Right cardiac atrium (tissue), 5 donors: ENCODE measurements at regions not wholly inside any gene's neighbourhood (a gene's known extent, or its start where the extent isn't known, plus 50 kb on each side); places are given as distances from the start of the nearest gene placed in this dataset.
A peak's percentile ranks its signal among the peaks of the same experiment; 100 is the strongest.
"Not testable (repeated sequence)": the region's sequence is repeated elsewhere in the genome, so short reads cannot be mapped to it uniquely, and the experiment has no call there.

Source experiments
- ATAC-seq, 2 donors: fragments of 200-7000 bp; cut with Tn5 transposase; one replicate each; pipeline versions ENCODE4 v1.8.0 to v1.9.1; 2020; ENCODE audit warnings: moderate library complexity in 2 of 2, mild to moderate bottlenecking in 1 of 2
- DNase-seq, 3 donors: peaks; one replicate each; pipeline ENCODE4 v3.0.0-alpha.2; 2020
- H3K27ac ChIP-seq: one replicate; pipeline ENCODE4 v1.5.1; 2013; ENCODE audit warnings: mild to moderate bottlenecking, low read length, control low read depth, moderate library complexity
- H3K27me3 ChIP-seq: one replicate; pipeline ENCODE4 v1.6.1; 2013; ENCODE audit not compliant: control insufficient read depth, insufficient read depth
- H3K4me1 ChIP-seq: one replicate; pipeline ENCODE4 v1.6.1; 2013; ENCODE audit warnings: low read length; ENCODE audit not compliant: control insufficient read depth, insufficient read depth
- H3K4me3 ChIP-seq: one replicate; pipeline ENCODE4 v1.5.1; 2013; ENCODE audit warnings: low read length, control low read depth
- H3K9me3 ChIP-seq: one replicate; pipeline ENCODE4 v1.6.1; 2013; ENCODE audit warnings: low read length; ENCODE audit not compliant: control insufficient read depth
- WGBS: extraction: QIAGEN DNeasy Blood & Tissue Kit; methylation state at CpG from one replicate; pipeline ENCODE4 v1.1.7; 2013; 5-methylcytosine and 5-hydroxymethylcytosine counted together
- intact Hi-C, 4 donors: fragments of 100-400 bp; cut with DNase I; formaldehyde crosslinking; loops; one replicate each; pipeline versions ENCODE4 v1.11.0 to v1.14.0; 2022 to 2023
- donor health status: healthy with polysubstance abuse.
- donor health status: DM: no; HTN: yes; CAD: no.
- donor health status: DM: no; HTN: no; CAD: no.
- donor health status: DM: no; HTN: yes; CAD: no; lungs with severe emphysema.
- donor health status: DM: yes; HTN: yes; CAD: no.

GRCh38 chr4:129254126-129254525, 158.2 kb downstream of the C4orf33 start:
- no peaks in the 10 kb centered on the region for H3K27me3 ChIP-seq
- DNase-seq (no peak), ATAC-seq (no peak)
- no peak overlapping the region for H3K27ac ChIP-seq
- no peaks in the 10 kb centered on the region for H3K9me3 ChIP-seq
- intact Hi-C loops, result no loop called here
- no peak overlapping the region for H3K4me3 ChIP-seq
- no peaks in the 10 kb centered on the region for H3K4me1 ChIP-seq

- intact Hi-C loops, result no loop called here
- no peak overlapping the region for H3K4me3 ChIP-seq
- no peaks in the 10 kb centered on the region for H3K9me3 ChIP-seq
- DNase-seq (no peak), ATAC-seq (no peak)
- no peaks in the 10 kb centered on the region for H3K4me1 ChIP-seq
- no peaks in the 10 kb centered on the region for H3K27me3 ChIP-seq
- no peak overlapping the region for H3K27ac ChIP-seq
These were observed 158.6 kb downstream of the C4orf33 start for GRCh38 chr4:129254526-129254925.

GRCh38 chr4:129261584-129261983, 165.6 kb downstream of the C4orf33 start:
- Histone ChIP-seq H3K27ac (no peak overlapping the region), H3K4me3 (no peak overlapping the region), H3K4me1 (peaks cover 1% of the 10 kb centered on the region), H3K27me3 (no peaks in the 10 kb centered on the region), H3K9me3 (no peaks in the 10 kb centered on the region)
- intact Hi-C loops, result no loop called here
- 86% methylated on average over 2 of the region's 2 CpGs for WGBS
- ATAC-seq (no peak), DNase-seq (no peak)

GRCh38 chr4:129264008-129264657, 168.2 kb downstream of the C4orf33 start:
- Histone ChIP-seq H3K4me1 (peaks cover 1% of the 10 kb centered on the region), H3K9me3 (no peaks in the 10 kb centered on the region), H3K27ac (no peak overlapping the region), H3K27me3 (no peaks in the 10 kb centered on the region), H3K4me3 (no peak overlapping the region)
- 81% methylated on average over 1 of the region's 1 CpG for WGBS
- no peak for ATAC-seq
- DNase-seq, result no peak
- intact Hi-C loops, result no loop called here

- no peaks in the 10 kb centered on the region for H3K4me1 ChIP-seq
- no peaks in the 10 kb centered on the region for H3K9me3 ChIP-seq
- ATAC-seq, result no peak
- 44% methylated on average over 1 of the region's 1 CpG for WGBS
- intact Hi-C loops, result no loop called here
- no peak overlapping the region for H3K27ac ChIP-seq
- no peak for DNase-seq
- no peaks in the 10 kb centered on the region for H3K27me3 ChIP-seq
- H3K4me3 ChIP-seq, result no peak overlapping the region
These were observed 182.9 kb downstream of the C4orf33 start for GRCh38 chr4:129278868-129279267.

GRCh38 chr4:129282293-129282692, 186.3 kb downstream of the C4orf33 start:
- intact Hi-C loops, result no loop called here
- Histone ChIP-seq H3K4me3 (no peak overlapping the region), H3K9me3 (no peaks in the 10 kb centered on the region), H3K27ac (no peak overlapping the region), H3K4me1 (no peaks in the 10 kb centered on the region), H3K27me3 (no peaks in the 10 kb centered on the region)
- ATAC-seq (no peak), DNase-seq (no peak)

- H3K4me1 ChIP-seq, intact Hi-C loops, DNase-seq, H3K27me3 ChIP-seq, H3K4me3 ChIP-seq, H3K9me3 ChIP-seq, H3K27ac ChIP-seq, ATAC-seq: not testable (repeated sequence)
- WGBS, result 70% methylated on average over 4 of the region's 4 CpGs
These were observed 196.2 kb downstream of the C4orf33 start for GRCh38 chr4:129292194-129292593.

- Histone ChIP-seq H3K4me1 (no peaks in the 10 kb centered on the region), H3K27ac (no peak overlapping the region), H3K27me3 (no peaks in the 10 kb centered on the region), H3K4me3 (no peak overlapping the region), H3K9me3 (no peaks in the 10 kb centered on the region)
- ATAC-seq (no peak), DNase-seq (no peak)
- intact Hi-C loops, result no loop called here
- WGBS, result 96% methylated on average over 2 of the region's 2 CpGs
These were observed 218.8 kb downstream of the C4orf33 start for GRCh38 chr4:129314781-129315180.

- H3K4me3 ChIP-seq, result no peak overlapping the region
- H3K27me3 ChIP-seq, result no peaks in the 10 kb centered on the region
- DNase-seq, result no peak
- no peak for ATAC-seq
- H3K4me1 ChIP-seq, result no peaks in the 10 kb centered on the region
- no peak overlapping the region for H3K27ac ChIP-seq
- intact Hi-C loops, result no loop called here
- no peaks in the 10 kb centered on the region for H3K9me3 ChIP-seq
- WGBS, result 38% methylated on average over 4 of the region's 4 CpGs
These were observed 227.0 kb downstream of the C4orf33 start for GRCh38 chr4:129322920-129323319.

GRCh38 chr4:129323658-129324057, 227.7 kb downstream of the C4orf33 start:
- Histone ChIP-seq H3K27ac (no peak overlapping the region), H3K9me3 (no peaks in the 10 kb centered on the region), H3K4me3 (no peak overlapping the region), H3K4me1 (no peaks in the 10 kb centered on the region), H3K27me3 (no peaks in the 10 kb centered on the region)
- no peak for DNase-seq
- WGBS, result 75% methylated on average over 4 of the region's 4 CpGs
- ATAC-seq, result no peak
- intact Hi-C loops, result no loop called here

GRCh38 chr4:129326571-129327460, 230.9 kb downstream of the C4orf33 start:
- 37% methylated on average over 7 of the region's 7 CpGs for WGBS
- Histone ChIP-seq H3K4me1 (no peaks in the 10 kb centered on the region), H3K9me3 (no peaks in the 10 kb centered on the region), H3K27me3 (no peaks in the 10 kb centered on the region), H3K4me3 (no peak overlapping the region), H3K27ac (no peak overlapping the region)
- intact Hi-C loops, result no loop called here
- ATAC-seq, result peak; percentile 31 to 74
- DNase-seq, result peak in 1 of 3 donors; percentile 44
